SIG-M5 (cell line): ENCODE measurements at regions not wholly inside any gene's neighbourhood (a gene's known extent, or its start where the extent isn't known, plus 50 kb on each side); places are given as distances from the start of the nearest gene placed in this dataset.

Source experiments
- DNase-seq: peaks from one replicate; lab custom pipeline; 2025; lab: John Stamatoyannopoulos, UW

DNA sequence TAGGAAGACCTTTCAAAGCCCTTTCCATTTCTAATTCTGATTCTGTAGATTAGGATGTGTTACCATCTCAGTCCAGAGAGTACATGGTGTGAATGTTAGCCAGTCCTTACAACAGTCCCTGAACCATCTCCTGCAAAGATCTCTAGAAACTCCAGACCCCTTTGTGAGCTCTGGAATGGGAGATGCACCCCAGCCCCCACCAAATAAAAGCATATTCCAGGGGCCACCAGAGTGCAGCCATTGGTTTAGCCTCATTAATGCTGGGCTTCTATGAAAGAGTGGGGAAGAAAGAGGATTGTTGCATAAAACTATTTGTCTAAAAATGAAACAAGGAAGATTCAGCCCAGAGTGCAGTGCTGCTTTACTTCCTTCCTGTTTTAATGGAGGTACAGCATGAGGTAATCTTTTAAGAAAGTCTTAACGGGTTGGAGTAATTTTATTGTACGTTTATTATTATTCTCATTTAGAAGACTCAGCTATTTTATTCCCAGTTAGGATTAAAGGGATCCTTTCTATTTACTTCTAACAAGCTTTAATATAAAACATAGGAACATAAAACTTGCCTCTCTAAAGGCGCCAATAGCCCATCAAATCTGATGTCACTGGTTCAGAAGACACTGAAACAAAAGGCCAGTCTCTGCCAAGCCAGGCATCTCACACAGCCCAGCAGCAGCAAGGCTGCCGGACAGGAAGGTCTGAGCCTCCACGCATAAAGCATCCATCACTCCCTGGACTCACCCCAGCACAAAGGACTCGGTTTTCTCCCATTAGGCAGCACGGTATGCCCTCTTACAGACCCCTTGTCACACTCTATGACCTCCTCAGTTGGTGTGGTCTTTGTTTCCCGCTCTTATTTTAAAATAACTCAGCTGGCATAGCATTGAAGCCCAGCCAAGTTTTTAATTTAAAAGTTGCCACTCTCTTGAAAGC is 203.9 kb upstream of the BLID start:
- no peak for DNase-seq

DNA sequence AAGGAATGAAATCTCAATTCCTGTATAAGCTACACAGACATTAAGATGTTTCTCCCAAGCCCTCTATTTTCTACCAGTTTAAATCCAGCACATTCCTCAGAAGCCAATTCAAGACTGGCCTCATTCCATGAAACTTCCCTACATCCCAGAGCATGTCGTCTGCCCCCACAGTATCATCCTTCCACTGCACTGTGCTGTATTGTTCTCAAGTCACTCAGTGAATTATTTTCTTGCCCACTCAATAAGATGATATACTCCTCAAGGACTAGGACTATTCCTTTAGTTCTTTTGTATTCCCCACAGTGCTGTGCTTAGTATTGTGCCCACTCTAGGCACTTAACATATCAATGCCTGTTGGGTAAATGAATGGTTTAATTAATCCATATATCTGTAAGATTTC is 203.1 kb upstream of the BLID start:
- no peak for DNase-seq

- DNase-seq: no peak
These were observed 201.3 kb upstream of the BLID start for GRCh38 chr11:122317305-122317704.

DNA sequence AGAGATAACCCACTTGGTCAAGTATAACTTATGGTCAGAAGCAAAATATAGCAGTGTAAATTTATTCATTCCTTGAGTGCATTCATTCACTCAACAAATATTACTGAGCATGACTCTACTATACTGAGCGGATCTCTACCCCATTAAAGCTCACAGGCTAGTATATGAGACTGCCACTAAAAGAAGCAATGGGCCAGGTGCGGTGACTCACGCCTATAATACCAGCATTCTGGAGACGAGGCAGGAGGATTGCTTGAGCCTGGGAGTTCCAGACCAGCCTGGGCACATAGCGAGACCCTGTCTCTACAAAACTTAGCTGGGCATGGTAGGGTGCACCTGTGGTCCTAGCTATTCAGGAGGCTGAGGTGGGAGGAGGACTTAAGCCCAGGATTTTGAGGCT is 197.6 kb upstream of the BLID start:
- no peak for DNase-seq

DNA sequence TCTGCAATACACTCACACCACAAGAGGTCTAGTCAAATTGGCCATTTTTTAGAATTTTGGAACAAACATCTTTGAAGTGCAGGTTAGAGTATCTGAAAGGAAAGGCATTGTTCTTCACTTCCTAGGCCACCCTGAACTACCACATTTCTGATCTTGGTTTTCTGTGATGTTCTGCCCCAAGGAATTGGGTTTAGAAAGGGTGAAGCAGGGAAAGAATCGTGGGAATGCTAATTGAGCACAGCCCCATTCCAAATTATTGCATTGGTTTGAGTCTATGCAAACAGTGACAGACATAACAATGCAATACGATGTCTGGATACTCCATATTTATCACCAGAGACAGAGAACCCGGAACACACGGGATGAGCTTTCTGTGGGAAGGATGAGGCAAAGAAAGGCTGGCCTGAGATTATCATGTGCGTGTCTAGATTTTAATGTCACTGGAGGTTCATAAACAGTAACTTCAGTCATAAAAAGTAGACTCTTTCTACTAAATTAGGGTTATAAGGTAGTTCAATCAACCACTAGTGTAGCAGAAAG is 195.3 kb upstream of the BLID start:
- DNase-seq: no peak

DNA sequence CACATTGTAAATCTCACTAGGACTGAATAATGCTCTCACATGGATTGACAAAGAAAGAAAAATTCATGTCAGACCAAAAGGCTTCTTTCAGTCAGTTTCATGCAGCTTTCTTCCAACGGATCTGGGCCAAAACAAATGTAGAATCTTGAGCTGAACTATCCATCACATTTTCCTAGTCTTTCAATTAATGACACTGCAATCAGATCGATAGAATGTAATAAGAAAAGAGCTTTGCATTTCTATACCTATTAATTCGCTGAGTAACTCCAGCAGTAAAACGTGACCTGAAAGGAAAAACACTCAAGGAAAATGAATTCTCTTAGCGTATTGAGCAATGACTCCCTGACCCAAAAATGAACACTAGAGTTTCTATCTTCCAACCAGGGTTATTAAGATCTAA is 194.8 kb upstream of the BLID start:
- no peak for DNase-seq

DNA sequence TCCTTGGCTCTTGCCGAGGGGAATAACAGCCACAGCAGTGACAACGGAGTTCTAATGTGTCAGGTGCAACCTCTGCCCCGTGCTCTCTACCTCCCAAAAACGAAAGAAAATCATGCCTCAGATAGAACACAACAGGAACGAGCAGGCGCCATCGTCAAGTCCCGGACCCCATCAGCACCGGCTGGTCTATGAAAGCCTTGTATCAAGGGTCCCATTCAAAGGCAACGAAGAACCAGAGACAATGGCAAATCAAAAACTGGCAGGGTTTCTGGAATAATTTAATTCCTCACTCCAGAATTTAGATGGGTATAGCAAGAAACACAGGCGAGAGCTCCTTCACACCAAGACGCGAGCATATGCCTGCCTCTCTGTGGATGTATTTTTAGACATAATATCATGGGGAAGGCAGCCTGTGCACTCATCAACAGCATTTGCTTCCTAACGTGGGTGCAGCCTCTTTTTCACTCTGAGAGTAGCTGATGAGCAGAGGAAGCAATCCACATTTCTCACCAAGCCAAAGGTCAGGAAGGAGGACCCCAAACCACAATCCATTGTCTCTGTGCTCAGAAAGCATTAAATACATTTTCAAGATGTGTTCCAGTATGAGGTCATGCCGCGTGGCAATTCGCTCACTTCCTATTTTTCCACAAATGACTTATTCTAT is 193.4 kb upstream of the BLID start:
- DNase-seq: no peak

GRCh38 chr11:122308226-122308625 is 192.2 kb upstream of the BLID start:
- DNase-seq: no peak

- no peak for DNase-seq
These were observed 191.5 kb upstream of the BLID start for GRCh38 chr11:122307476-122308035.

DNA sequence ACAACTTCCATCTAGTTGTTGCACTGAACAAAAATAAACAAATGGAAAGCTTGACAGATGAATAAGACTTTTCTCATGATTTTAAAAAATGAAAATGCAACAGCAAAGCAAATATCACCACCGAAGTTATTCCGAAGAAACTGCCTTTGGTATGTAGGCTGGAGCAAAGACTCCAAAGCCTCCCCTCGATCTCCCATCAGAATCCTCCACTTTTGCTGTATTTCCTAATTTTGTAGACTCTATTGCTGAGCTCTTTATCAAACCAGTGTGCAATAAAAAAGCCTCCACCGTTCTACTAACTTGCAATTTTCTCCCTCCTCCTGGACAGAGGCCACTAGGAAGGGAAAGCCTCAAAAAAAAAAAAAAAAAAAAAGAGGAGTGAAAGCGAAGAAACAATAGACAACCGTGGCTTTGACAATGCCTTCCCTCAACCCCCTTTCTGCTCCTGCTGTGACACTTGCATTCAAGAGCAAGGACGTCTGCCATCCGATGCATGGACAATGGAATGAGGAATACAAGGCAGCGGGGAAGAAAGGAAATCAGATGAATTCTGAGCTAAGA is 190.9 kb upstream of the BLID start:
- no peak for DNase-seq

DNA sequence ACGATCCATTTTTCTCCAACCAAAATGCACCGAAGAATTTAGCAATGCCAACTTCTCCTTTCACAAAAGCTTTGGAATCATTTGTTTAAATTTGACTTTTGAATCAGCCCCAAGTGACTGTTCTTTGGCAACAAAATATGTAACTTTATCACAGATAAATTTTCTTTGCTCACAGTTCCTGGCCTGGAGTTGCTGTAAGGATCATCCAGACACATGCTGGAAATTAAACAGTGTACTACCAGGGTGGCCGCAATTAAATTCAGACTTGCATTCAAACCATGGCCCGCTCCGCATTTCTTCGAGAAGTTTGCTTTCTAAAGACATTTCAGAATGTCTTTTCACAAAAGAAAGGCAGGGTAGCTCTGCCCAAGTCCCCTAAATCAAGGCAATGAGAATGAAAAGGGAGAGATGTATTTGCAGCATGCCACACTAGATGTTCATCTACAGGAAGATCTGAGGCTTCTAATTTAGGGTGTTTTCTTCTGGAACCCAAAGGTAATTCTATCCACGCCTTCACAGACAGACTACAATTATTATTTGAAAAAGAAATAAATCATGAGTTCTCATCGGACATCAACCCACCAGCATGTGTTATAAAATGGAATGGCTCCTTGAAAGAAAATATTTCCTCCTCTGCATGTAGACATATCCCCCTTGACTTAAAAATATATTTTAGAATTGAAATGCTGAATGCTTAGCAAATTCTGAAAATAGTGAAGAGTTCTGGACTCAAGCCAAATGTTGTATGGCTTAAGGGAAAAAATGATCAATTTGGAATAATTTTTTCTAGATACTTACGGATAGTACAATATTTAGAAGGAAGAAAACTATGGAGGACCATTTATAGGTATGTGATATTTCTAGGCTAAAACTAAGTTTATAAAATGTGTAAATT is 189.7 kb upstream of the BLID start:
- no peak for DNase-seq

DNA sequence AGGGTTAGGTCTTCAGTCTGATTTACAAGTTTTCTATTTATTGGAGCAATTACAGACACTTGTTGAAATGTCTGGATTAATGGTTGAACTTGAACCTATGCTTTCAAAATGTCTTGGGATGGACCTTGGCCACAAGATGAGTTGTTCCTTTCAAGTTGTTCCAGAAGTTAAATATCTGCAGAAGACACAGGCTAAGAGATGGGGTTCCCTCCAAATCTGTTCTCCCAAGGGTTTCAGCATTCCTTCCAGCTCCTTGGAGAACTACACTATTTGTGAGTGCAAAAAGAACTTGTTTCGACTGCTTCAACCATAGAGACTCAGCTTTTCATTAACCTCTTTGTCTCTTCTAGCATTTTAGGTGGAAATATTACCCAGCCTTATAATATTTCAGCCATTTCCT is 189.0 kb upstream of the BLID start:
- no peak for DNase-seq

DNA sequence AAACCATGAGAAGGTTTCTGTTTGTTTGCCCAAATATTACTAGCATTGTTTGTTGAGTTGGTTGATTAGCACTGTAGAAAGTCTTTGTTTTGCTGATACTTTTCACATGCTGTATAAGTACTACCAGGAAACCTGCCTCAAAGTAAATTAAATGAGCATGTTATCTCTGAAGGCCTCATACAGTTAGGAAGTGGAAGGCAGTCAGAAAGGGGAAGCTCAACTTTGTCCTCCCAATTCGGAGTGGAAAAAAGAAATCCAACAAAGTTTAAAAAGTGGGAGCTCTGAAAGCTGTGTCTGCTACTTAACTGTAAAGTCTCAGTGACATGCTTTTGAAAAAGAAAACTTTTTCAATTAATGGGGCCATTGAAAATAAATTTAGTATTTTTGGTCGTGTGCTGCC is 188.3 kb upstream of the BLID start:
- DNase-seq: no peak

GRCh38 chr11:122294041-122294440 is 178.0 kb upstream of the BLID start:
- no peak for DNase-seq

DNA sequence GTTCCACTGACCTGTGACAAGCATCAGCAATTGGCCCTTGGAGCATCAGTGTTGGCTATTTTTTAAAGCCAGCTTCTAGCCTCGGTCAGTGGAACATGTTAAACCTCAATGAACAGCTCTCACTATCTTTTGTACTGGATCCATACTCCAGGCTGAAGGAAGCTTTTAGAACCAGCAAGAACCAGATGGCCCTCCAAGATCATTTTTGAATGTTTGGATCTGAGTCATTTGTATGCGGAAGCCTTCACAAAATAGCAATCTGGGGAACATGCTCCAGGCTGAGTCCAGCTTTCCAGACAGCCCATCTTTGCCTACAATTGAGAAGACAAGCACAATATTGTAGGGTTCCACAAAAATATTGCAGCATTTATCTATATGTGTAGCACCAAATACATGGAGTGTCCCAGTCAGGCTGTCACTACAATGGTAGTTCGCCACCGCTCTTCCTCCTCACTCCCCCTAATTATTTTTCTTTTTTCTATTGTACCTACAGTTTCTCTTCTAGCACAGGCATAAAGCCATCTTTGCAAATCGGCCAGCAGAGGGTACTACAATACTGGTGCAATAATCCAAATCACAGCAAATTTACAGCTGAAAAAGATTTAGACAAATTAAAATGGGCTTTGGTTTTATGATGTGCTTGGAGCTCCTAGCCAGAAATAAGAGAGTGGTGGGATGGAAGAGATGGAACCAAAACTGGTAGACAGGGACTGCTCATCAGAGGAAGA is 177.4 kb upstream of the BLID start:
- no peak for DNase-seq

DNA sequence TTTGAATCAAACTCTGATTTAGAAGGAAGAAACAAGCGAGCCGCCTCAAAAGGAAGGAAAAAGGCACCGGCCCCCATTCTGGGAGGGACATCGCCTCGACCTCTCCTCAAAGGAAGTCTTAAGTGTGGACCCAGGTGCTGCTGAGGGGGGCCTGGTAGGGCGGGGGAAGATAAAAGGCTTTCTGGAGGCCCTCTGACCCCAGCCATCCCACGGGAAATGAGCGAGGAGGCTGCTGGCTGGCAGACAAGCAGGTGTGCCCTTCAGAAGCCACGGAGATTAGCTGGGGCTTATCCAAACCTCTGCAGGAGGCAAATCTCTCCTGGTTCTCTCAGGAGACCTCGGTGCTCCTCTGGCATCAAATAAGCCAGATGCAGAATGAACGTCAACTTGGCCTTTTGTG is 171.4 kb upstream of the BLID start:
- no peak for DNase-seq

DNA sequence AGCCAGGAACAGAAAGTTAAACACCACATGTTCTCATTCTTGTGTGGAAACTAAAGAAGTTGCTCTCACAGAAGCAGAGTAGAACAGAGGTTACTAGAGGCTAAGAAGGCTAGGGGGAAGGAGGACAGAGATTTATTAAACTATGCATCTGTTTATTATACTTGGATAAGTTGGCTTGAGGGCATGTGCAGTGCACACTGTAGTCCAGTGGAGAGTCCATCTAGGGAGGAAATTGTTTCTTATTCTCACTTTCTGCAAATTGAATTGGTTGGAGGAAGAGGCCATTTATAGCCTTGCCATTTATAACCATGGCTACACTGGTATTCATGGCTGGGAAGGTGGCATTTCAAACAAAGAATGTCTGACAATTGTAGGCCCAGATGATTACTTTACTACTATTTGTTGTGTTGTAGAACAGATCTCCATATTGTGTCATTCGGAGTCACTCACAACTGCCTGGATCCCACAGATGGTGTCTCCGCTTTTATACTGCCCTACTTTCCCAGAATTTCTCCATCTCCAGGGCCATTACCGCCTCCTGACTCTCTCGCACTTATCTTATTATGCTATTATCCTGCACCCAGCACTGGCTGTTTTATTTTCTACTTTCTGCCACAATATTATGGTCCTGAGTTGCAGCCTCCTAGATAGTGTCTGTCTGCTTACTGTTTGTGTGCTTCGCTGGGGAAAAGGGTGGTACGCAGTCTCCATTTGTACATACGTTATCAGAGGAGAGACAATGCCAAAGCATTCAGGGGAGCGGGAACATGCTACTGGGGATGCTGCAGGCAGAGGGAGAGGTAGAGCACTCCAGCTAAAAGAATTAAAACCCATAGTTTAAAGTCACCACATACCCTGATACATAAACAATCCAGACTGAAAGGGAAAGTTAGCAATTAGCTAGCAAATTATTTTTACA is 169.3 kb upstream of the BLID start:
- no peak for DNase-seq

- no peak for DNase-seq
These were observed 164.9 kb upstream of the BLID start for GRCh38 chr11:122280870-122281269.

GRCh38 chr11:122279194-122279593 is 163.2 kb upstream of the BLID start:
- DNase-seq: no peak

GRCh38 chr11:122277493-122277892 is 161.5 kb upstream of the BLID start:
- DNase-seq: no peak
